Esophagus (tissue), 2 donors: ENCODE measurements at regions not wholly inside any gene's neighbourhood (a gene's known extent, or its start where the extent isn't known, plus 50 kb on each side); places are given as distances from the start of the nearest gene placed in this dataset.

Experiments
- H3K27ac ChIP-seq, 2 donors: one replicate each; pipeline ENCODE4 v1.5.1; 2013; ENCODE audit warnings: low read depth in 2 of 2, mild to moderate bottlenecking in 2 of 2, inconsistent platforms in 1 of 2, low read length in 1 of 2, moderate library complexity in 1 of 2
- H3K27me3 ChIP-seq, 2 donors: one replicate each; pipeline ENCODE4 v1.6.1; 2013; ENCODE audit warnings: low read length in 2 of 2, control low read depth in 1 of 2, mild to moderate bottlenecking in 1 of 2; ENCODE audit not compliant: insufficient read depth in 2 of 2, control insufficient read depth in 1 of 2
- H3K36me3 ChIP-seq, 2 donors: one replicate each; pipeline ENCODE4 v1.6.1; 2013; ENCODE audit warnings: low read length in 1 of 2; ENCODE audit not compliant: control insufficient read depth in 2 of 2, insufficient read depth in 2 of 2
- H3K4me1 ChIP-seq, 2 donors: one replicate each; pipeline ENCODE4 v1.6.1; 2013; ENCODE audit warnings: low read length in 1 of 2; ENCODE audit not compliant: control insufficient read depth in 2 of 2, insufficient read depth in 2 of 2
- H3K4me3 ChIP-seq, 2 donors: one replicate each; pipeline ENCODE4 v1.5.1; 2013; ENCODE audit warnings: low read length in 2 of 2, mild to moderate bottlenecking in 2 of 2, low read depth in 1 of 2, moderate library complexity in 1 of 2
- H3K9me3 ChIP-seq, 2 donors: one replicate each; pipeline ENCODE4 v1.6.1; 2013; ENCODE audit warnings: mild to moderate bottlenecking in 2 of 2, low read depth in 1 of 2, low read length in 1 of 2, moderate library complexity in 1 of 2; ENCODE audit not compliant: control insufficient read depth in 2 of 2, insufficient read depth in 1 of 2
- WGBS, 2 donors: extraction: QIAGEN DNeasy Blood & Tissue Kit; methylation state at CpG; one replicate each; pipeline ENCODE4 v1.1.7; 2013; 5-methylcytosine and 5-hydroxymethylcytosine counted together
- donor health status: healthy with polysubstance abuse.
- donor health status: Bipolar disorder and iron deficiency.

DNA sequence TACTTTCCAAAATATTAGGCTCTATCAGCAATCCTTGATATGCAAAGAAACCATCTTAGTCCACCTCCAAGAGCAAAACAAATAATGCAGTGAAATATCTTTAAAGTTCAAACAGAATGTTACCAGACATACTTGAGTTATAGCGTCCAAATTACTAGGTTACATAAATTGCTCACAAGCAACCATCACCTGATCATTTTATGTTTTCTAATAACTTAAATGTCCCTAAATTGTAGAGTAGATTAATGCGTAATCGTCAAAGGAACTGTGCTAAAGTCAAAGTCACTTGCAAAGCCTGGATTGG is 350.6 kb upstream of the ARGLU1 start:
- H3K27me3 ChIP-seq, result no peaks in the 10 kb centered on the region
- H3K27ac ChIP-seq, result no peak overlapping the region
- H3K36me3 ChIP-seq, result no peaks in the 10 kb centered on the region
- no peak overlapping the region for H3K4me3 ChIP-seq
- H3K4me1 ChIP-seq, result no peaks in the 10 kb centered on the region
- WGBS, 2 donors, result 42 to 46% methylated on average over 3 of the region's 3 CpGs
- no peaks in the 10 kb centered on the region for H3K9me3 ChIP-seq

DNA sequence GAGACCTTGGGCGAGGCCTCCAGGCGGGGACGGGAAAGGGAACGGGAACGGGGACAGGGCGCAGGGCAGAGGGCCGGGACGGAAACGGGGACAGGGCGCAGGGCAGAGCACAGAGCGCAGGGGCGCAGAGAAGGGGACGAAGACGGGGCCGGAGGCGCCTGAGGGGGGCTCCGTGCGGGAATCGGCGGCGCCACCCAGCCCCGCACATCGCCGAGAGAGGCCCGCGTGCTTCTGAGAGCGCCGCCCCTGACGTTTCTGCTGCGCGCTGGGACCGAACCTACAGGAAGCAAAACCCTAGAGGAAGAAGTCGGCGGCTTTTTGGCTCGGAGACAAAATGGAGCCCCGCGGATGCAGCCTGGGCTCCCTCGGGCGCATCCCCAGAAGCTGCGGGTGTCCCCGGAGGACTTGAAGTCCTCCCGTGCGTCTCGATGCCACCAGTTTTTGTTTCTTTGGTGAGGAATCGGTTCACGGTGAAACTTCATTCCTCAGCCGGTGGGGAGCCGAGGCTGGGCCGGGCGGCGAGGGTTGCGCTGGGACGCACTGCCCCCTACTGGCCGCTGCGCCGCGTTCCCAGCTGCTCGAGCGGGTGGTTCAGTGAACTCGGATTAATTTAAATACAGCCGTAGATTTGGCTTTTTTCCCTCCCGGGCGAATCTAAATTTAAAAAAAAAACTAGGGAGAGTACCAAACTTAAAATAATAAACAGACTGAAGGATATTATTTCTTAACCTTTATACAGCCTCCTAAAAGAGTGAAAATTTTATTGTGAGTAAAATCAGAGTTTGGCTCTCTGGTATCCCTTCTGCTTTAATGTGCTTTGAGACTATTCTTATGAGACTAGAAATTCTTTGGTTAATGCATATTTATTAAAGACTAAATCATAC is 350.0 kb upstream of the ARGLU1 start:
- Histone ChIP-seq H3K9me3 (no peaks in the 10 kb centered on the region), H3K27me3 (no peaks in the 10 kb centered on the region), H3K4me3 (peak overlapping the region; percentile 55 to 58), H3K4me1 (no peaks in the 10 kb centered on the region), H3K27ac (peak overlapping the region; percentile 60 to 82), H3K36me3 (no peaks in the 10 kb centered on the region)
- WGBS, 2 donors, result 0% methylated on average over 59 to 63 of the region's 63 CpGs

GRCh38 chr13:106917024-106917571 is 349.2 kb upstream of the ARGLU1 start:
- 47 to 49% methylated on average over 30 to 33 of the region's 33 CpGs for WGBS, 2 donors
- Histone ChIP-seq H3K36me3 (no peaks in the 10 kb centered on the region), H3K9me3 (no peaks in the 10 kb centered on the region), H3K27ac (peak overlapping the region; percentile 60 to 82), H3K27me3 (no peaks in the 10 kb centered on the region), H3K4me3 (peak overlapping the region in 1 of 2 donors; percentile 55), H3K4me1 (no peaks in the 10 kb centered on the region)

DNA sequence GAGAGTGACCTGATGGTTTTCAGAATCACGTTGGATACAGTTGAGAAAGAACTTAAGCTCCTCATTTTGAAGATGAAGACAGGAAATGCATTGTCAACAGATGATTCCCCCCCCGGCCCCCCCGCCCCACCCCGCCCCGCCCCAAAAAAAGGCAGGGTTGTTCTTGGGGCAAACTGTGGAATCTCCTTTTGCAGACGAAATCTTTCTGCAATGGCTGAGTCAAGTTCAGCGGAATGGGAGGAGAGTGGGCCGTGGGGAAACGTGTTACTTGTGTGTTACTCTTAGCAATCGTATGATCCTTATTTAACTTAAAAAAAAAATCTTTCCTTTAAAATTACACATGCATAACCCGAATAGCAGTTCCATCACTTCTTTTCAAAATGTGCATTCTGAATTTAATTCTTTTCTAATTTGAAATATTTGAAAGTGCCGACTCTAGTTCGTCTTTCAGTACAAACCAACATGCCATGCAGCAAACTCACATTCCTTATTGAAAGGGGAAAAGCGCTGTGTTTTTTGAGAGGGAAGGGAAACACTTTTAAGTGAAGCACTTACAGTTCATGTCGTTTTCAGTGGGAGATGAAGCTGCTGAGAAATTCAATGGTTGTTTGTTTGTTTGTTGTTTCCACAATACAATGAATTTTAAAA is 348.5 kb upstream of the ARGLU1 start:
- Histone ChIP-seq H3K27ac (no peak overlapping the region), H3K4me3 (no peak overlapping the region), H3K27me3 (no peaks in the 10 kb centered on the region), H3K36me3 (no peaks in the 10 kb centered on the region), H3K4me1 (no peaks in the 10 kb centered on the region), H3K9me3 (no peaks in the 10 kb centered on the region)
- 72 to 73% methylated on average over 15 of the region's 15 CpGs for WGBS, 2 donors

GRCh38 chr13:106915146-106915545 is 347.2 kb upstream of the ARGLU1 start:
- Histone ChIP-seq H3K9me3 (no peaks in the 10 kb centered on the region), H3K27me3 (no peaks in the 10 kb centered on the region), H3K4me3 (no peak overlapping the region), H3K36me3 (no peaks in the 10 kb centered on the region), H3K4me1 (no peaks in the 10 kb centered on the region), H3K27ac (no peak overlapping the region)
- 79 to 82% methylated on average over 3 of the region's 3 CpGs for WGBS, 2 donors

- Histone ChIP-seq H3K4me1 (no peaks in the 10 kb centered on the region), H3K27ac (no peak overlapping the region), H3K36me3 (no peaks in the 10 kb centered on the region), H3K27me3 (no peaks in the 10 kb centered on the region), H3K4me3 (no peak overlapping the region), H3K9me3 (no peaks in the 10 kb centered on the region)
- WGBS, 2 donors, result 63 to 66% methylated on average over 4 of the region's 4 CpGs
Measured at GRCh38 chr13:106911627-106912026, 343.7 kb upstream of the ARGLU1 start.

GRCh38 chr13:106911020-106911419 is 343.1 kb upstream of the ARGLU1 start:
- Histone ChIP-seq H3K4me3 (no peak overlapping the region), H3K9me3 (no peaks in the 10 kb centered on the region), H3K27ac (no peak overlapping the region), H3K36me3 (no peaks in the 10 kb centered on the region), H3K4me1 (no peaks in the 10 kb centered on the region), H3K27me3 (no peaks in the 10 kb centered on the region)
- 65 to 73% methylated on average over 5 of the region's 5 CpGs for WGBS, 2 donors

DNA sequence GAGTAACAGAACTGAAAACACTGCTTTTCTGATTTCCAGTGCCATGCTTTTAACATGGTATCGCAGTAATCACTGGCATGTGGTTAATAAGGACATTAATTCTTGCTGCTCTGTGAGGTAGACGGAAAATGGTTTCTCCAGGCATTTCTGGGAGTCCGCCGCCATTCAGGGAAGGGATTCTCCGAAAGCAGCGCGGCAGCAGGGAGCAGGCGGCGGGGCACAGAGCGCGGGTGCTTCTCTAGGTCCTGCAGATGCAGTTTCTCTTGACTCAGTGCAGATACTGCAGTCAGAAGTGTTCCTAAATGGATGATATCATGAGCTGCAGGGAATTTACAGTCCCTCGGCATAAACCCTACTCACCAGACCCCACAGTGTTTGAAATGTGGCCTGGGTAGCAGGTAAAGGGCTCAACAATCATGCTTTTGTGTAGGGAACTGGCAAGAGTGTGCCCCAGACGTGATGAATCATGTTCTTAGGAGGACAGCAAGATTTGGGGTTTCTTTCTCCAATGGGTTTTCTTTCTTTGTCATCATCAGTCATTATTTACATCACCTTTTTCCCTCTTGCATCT is 338.6 kb upstream of the ARGLU1 start:
- WGBS, 2 donors, result 86 to 88% methylated on average over 13 of the region's 13 CpGs
- Histone ChIP-seq H3K36me3 (no peaks in the 10 kb centered on the region), H3K27ac (no peak overlapping the region), H3K27me3 (no peaks in the 10 kb centered on the region), H3K9me3 (no peaks in the 10 kb centered on the region), H3K4me3 (no peak overlapping the region), H3K4me1 (no peaks in the 10 kb centered on the region)

DNA sequence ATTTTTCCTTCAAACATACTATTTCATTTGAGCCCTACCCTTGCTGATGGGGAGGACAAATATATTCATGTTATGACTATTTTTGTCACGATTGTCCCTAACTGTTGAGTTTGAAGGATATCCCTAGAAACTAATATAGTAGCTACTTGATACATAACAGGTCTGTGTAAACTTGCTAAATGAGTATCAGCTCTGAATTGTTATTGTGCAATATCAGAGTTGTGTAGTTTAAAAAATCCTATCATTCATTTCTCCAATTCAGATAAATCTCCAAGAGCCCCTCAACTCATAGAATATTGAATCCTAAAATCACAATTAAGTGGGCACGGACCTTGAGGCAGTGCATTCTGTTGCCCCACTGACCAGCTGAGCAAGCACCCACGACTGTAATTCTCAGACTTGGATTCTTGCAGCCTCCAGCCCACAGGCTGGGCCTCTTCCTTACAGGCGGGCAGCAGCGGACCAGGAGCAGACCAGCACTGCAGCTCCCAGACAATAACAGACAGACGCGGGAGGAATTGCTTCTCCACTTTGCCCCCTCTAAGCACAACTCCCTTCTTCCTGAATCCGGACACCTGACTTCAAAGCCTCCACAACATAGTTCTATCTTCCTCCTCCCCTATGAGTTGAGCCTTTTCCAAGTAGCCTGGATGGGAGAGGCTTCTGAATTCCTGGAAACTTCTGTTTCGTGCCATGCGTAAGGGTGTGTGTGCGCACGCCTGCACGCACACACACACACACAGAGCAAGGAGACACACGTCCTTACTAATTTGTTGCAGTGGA is 337.6 kb upstream of the ARGLU1 start:
- 78 to 80% methylated on average over 14 of the region's 14 CpGs for WGBS, 2 donors
- no peaks in the 10 kb centered on the region for H3K27me3 ChIP-seq
- no peaks in the 10 kb centered on the region for H3K4me1 ChIP-seq
- no peaks in the 10 kb centered on the region for H3K36me3 ChIP-seq
- no peak overlapping the region for H3K4me3 ChIP-seq
- no peaks in the 10 kb centered on the region for H3K9me3 ChIP-seq
- no peak overlapping the region for H3K27ac ChIP-seq
